A549 (cell line): ENCODE measurements at regions not wholly inside any gene's neighbourhood (a gene's known extent, or its start where the extent isn't known, plus 50 kb on each side); places are given as distances from the start of the nearest gene placed in this dataset.

Experiments
- ATAC-seq, 2 experiments: fragments of 200-7000 bp in 1 of 2; fragments of >200 bp in 1 of 2; cut with Nextera tagmentation in 1 of 2; cut with Tn5 transposase in 1 of 2; 3 replicates each; pipeline versions ENCODE4 v1.8.0 to v1.9.1; 2018 to 2020; ENCODE audit warnings: mild to moderate bottlenecking in 1 of 2, moderate library complexity in 1 of 2
- CTCF ChIA-PET: fragments of 300-600 bp; sonication (Branson Sonifier 250); formaldehyde crosslinking; extraction: SDS; loops from one replicate; lab custom pipeline; 2021; ENCODE audit warnings: antibody characterized with exemption, inconsistent platforms; lab: Yijun Ruan, JAX
- POLR2A ChIA-PET: fragments of 350-600 bp; formaldehyde crosslinking; extraction: SDS; loops from one replicate; lab custom pipeline; 2021; ENCODE audit warnings: antibody characterized with exemption, inconsistent platforms; lab: Yijun Ruan, JAX
- DNase-seq, 2 experiments: peaks; one replicate each; pipeline versions ENCODE4 v3.0.0 to v3.0.0-alpha.2; 2011 to 2016; ENCODE audit warnings: low read depth in 1 of 2, low spot score in 1 of 2
- FAIRE-seq: peaks from 2 replicates; lab custom pipeline; 2011; peaks lifted over from hg19 to GRCh38; lab: Jason Lieb, UNC
- H3K27ac ChIP-seq, 2 experiments: fragments of >200 bp; sonication (Bioruptor Twin); formaldehyde crosslinking; 3 replicates each; pipeline ENCODE4 v1.5.1; 2016 to 2017
- H3K4me1 ChIP-seq: fragments of >200 bp; sonication (Bioruptor Twin); formaldehyde crosslinking; 3 replicates; pipeline ENCODE4 v1.6.1; 2016
- H3K4me2 ChIP-seq: fragments of >200 bp; sonication (Bioruptor Twin); formaldehyde crosslinking; 3 replicates; pipeline ENCODE4 v1.6.1; 2016
- H3K4me3 ChIP-seq: fragments of >200 bp; sonication (Bioruptor Twin); formaldehyde crosslinking; 3 replicates; pipeline ENCODE4 v1.5.1; 2016
- H3K9me3 ChIP-seq: fragments of >200 bp; sonication (Bioruptor Twin); formaldehyde crosslinking; 3 replicates; pipeline ENCODE4 v1.6.1; 2016
- BCL3 ChIP-seq: fragments of >200 bp; sonication (Bioruptor Twin); formaldehyde crosslinking; IDR thresholded peaks from 3 replicates; pipeline ENCODE4 v1.6.1; 2016
- CBX8 ChIP-seq: fragments of 200-600 bp; sonication (generic); IDR thresholded peaks from 2 replicates; pipeline ENCODE4 v1.6.1; 2016
- CTCF ChIP-seq: fragments of >200 bp; sonication (Bioruptor Twin); formaldehyde crosslinking; IDR thresholded peaks from 3 replicates; pipeline ENCODE4 v1.5.1; 2016
- E2F6 ChIP-seq: IDR thresholded peaks from 2 replicates; pipeline ENCODE4 v1.6.1; 2012; ENCODE audit warnings: low read depth, borderline replicate concordance
- ELK1 ChIP-seq: fragments of 150-350 bp; IDR thresholded peaks from 2 replicates; pipeline ENCODE4 v1.6.1; 2014; ENCODE audit warnings: low read depth, mild to moderate bottlenecking, low read length
- EP300 ChIP-seq, 2 experiments: fragments of >200 bp; sonication (Bioruptor Twin); formaldehyde crosslinking; IDR thresholded peaks; 2 replicates in 1 of 2; 3 replicates in 1 of 2; pipeline ENCODE4 v1.6.1; 2016 to 2017
- GATA3 ChIP-seq: IDR thresholded peaks from 2 replicates; pipeline ENCODE4 v1.6.1; 2012; ENCODE audit warnings: borderline replicate concordance
- HOXB13 ChIP-seq: fragments of 250-450 bp; sonication (Bioruptor Pico); IDR thresholded peaks from 2 replicates; pipeline ENCODE4 v1.5.0; 2020; ENCODE audit warnings: low read depth, mild to moderate bottlenecking, moderate library complexity
- HOXB5 ChIP-seq: fragments of 250-450 bp; sonication (Bioruptor Pico); IDR thresholded peaks from 2 replicates; pipeline ENCODE4 v1.5.0; 2020; ENCODE audit warnings: mild to moderate bottlenecking, moderate library complexity
- KDM1A ChIP-seq: fragments of 200-600 bp; sonication (generic); IDR thresholded peaks from 2 replicates; pipeline ENCODE4 v1.6.1; 2016; ENCODE audit warnings: low read depth, mild to moderate bottlenecking
- MAFK ChIP-seq: fragments of 450-650 bp; IDR thresholded peaks from 2 replicates; pipeline ENCODE4 v1.6.1; 2014; ENCODE audit not compliant: partially characterized antibody
- MAX ChIP-seq: IDR thresholded peaks from 2 replicates; pipeline ENCODE4 v1.6.1; 2012
- MAZ ChIP-seq: fragments of 150-350 bp; IDR thresholded peaks from 2 replicates; pipeline ENCODE4 v1.6.1; 2014; ENCODE audit warnings: antibody characterized with exemption, low read depth, low read length, borderline replicate concordance
- RAD21 ChIP-seq, 2 experiments: fragments of >200 bp in 1 of 2; sonication (Bioruptor Twin) in 1 of 2; formaldehyde crosslinking in 1 of 2; IDR thresholded peaks in 1 of 2; conservative IDR thresholded peaks in 1 of 2; 2 replicates in 1 of 2; 3 replicates in 1 of 2; pipeline ENCODE4 v1.6.1; 2012 to 2018; ENCODE audit warnings: inconsistent platforms in 1 of 2
- RCOR1 ChIP-seq: fragments of 150-350 bp; IDR thresholded peaks from 2 replicates; pipeline ENCODE4 v1.6.1; 2014; ENCODE audit warnings: antibody characterized with exemption, low read length, low read depth
- REST ChIP-seq: fragments of 200-600 bp; sonication (generic); IDR thresholded peaks from 2 replicates; pipeline ENCODE4 v1.6.1; 2016; ENCODE audit warnings: antibody characterized with exemption, mild to moderate bottlenecking, moderate library complexity
- RFX5 ChIP-seq: fragments of 450-650 bp; IDR thresholded peaks from 2 replicates; pipeline ENCODE4 v1.7.1; 2014; ENCODE audit warnings: antibody characterized with exemption, mild to moderate bottlenecking, moderate library complexity
- TP53 ChIP-seq: fragments of 250-450 bp; sonication (Bioruptor Pico); IDR thresholded peaks from 2 replicates; pipeline ENCODE4 v1.5.0; 2021; ENCODE audit warnings: mild to moderate bottlenecking, moderate library complexity
- WGBS: methylation state at CpG from one replicate; pipeline ENCODE4 v1.1.6; 2017; ENCODE audit errors: missing lambda C conversion rate; 5-methylcytosine and 5-hydroxymethylcytosine counted together
- TF ChIP-seq, protein P1 (sequence below): fragments of 250-450 bp; sonication (Bioruptor Pico); IDR thresholded peaks from 2 replicates; pipeline ENCODE4 v1.5.0; 2020; ENCODE audit warnings: low read depth, mild to moderate bottlenecking, moderate library complexity

DNA sequence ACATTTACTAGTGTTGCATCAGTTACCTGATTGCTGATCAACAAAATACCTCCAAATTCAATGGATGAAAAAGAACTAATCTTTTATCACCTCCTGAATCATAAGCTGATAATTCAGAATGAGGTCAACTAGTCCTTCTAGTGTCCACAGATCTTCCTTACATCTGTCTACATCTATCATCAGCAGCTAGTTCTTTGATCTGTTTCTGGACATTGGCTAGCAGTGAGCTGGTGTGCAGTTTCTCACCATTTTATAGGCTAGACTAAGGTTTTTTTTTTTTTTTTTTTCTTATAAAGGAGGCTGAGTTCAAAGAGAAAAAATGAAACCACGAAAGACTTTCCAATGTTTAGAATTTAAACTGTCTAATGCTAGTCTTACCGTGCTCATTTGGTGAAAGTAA lies 534.3 kb upstream of the ST8SIA4 start:
- DNase-seq, result no peak
- CTCF ChIA-PET, result no interaction called here
- POLR2A ChIA-PET, result no interaction called here

More for the DNA sequence above, 534.3 kb upstream of the ST8SIA4 start:
- Histone ChIP-seq H3K4me3 (no peak overlapping the region), H3K4me2 (no peak overlapping the region), H3K4me1 (no peaks in the 10 kb centered on the region), H3K27ac (no peak overlapping the region), H3K9me3 (no peaks in the 10 kb centered on the region; the same call in 2 of the 3 replicates)
- 29% methylated on average over 2 of the region's 2 CpGs for WGBS
- TF ChIP-seq, protein P1, sequence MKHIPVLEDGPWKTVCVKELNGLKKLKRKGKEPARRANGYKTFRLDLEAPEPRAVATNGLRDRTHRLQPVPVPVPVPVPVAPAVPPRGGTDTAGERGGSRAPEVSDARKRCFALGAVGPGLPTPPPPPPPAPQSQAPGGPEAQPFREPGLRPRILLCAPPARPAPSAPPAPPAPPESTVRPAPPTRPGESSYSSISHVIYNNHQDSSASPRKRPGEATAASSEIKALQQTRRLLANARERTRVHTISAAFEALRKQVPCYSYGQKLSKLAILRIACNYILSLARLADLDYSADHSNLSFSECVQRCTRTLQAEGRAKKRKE, result no peak
- no peak for TF ChIP-seq REST
- no peak for TF ChIP-seq KDM1A
- no peak for TF ChIP-seq RAD21 (conservative IDR thresholded peaks at IDR 0.05 in 1 of 2, IDR thresholded peaks at IDR 0.05 in 1 of 2)
- no peak for TF ChIP-seq MAZ
- no peak for TF ChIP-seq ELK1
- no peak for TF ChIP-seq RCOR1
- TF ChIP-seq HOXB5 (CRISPR knock-in tag), result no peak
- no peak for TF ChIP-seq CBX8
- TF ChIP-seq BCL3, result no peak
- TF ChIP-seq EP300 (IDR thresholded peaks at IDR 0.05), result no peak
- no peak for TF ChIP-seq E2F6
- no peak for TF ChIP-seq MAFK
- no peak for TF ChIP-seq RFX5
- TF ChIP-seq CTCF, result no peak
- no peak for TF ChIP-seq TP53 (CRISPR knock-in tag)
- no peak for TF ChIP-seq MAX
- no peak for TF ChIP-seq HOXB13 (CRISPR knock-in tag)
- TF ChIP-seq GATA3, result no peak
- ATAC-seq (no peak), FAIRE-seq (no peak)
